GM18907 (cell line): ENCODE measurements at regions not wholly inside any gene's neighbourhood (a gene's known extent, or its start where the extent isn't known, plus 50 kb on each side); places are given as distances from the start of the nearest gene placed in this dataset.
"Not testable (repeated sequence)": the region's sequence is repeated elsewhere in the genome, so short reads cannot be mapped to it uniquely, and the experiment has no call there.

Experiments used
- ATAC-seq: cut with Tn5 transposase; IDR thresholded peaks from one replicate; pipeline ENCODE4 v1.9.1; 2021; ENCODE audit warnings: mild to moderate bottlenecking, moderate library complexity; ENCODE audit not compliant: unreplicated experiment

DNA sequence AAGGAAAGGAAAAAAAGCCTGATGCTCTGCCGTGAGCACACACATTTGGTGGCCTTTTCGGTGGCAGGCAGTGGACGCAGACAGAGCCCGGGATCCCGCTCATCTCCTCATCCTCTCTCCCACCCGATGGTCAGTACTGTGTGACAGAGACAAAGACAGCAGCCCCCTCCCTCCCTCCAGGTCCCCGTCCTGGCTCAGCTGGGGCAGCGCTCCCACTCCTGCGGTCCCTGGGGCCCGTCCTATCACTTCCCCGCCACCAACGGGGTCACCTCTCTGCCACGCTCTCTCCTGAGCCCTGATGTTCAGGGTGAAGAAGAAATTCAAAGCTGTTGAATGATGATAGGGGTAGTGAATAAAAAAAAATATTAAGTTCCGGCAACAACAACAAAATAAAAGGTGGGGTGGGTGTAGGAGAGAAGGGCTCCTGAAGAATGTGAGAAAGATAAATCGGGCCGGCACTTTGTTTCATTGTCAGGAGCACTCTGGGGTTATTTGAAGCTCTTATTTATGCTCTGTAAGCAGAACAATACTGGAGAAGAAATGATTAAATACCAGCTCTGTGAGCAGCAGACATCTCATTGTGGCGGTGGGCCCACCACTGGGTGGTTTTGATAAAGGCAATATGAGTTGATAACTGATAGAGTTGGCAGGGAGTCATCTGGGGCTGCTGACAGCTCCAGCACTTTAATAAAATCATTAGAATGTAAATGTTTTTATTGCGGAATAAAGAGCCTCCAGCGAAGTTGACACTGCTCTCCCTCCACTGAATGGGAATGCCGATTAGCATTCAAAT lies 417.7 kb downstream of the IRX1 start:
- no peak for ATAC-seq

DNA sequence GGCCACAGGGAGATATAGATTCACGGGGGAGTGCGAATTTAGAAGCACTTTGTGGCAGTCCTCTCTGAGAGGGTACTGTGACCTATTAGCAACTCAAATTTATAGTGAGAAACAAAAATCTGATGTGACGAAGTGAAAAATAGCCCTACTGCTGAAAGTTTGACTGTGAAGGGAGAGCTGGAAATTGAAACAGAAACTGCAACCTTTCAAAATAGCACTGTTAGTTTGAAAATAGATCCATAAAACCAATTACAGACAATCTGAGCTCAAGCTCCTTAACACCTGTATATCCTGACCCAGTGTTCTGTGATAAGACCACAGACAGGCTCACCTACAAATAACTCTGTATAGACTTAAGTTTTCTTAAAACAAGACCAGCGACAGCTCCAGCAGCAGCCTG lies 420.1 kb downstream of the IRX1 start:
- ATAC-seq: no peak

DNA sequence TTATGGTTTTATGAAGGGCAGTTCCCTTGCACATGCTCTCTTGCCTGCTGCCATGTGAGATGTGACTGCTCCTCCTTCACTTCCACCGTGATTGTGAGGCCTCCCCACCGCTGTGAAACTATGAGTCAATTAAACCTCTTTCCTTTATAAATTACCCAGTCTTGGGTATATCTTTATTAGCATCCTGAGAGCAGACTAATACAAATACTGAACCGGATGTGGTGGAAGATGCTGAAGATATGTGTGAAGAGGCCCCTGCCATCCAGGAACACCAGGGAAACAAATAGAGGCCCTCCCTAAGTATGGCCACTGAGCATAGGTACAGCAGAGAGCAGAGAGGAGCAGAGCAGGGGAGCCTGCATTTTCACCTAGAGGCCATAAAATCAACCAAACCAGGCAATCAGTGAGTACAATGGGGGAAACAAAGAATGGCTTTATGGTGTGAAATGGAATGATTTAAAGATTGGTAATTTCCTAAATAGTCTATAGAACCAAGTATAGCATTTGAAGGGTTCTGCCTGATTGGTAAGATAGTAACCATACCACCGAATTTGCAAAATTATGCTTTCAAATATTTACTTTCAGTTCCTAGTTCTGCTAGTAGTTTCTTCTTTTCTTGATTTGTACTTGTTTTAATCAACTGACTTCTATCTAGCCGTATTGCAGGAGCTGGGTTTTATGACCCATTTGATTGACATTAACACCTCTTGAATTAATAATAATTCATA lies 421.6 kb downstream of the IRX1 start:
- ATAC-seq: no peak

DNA sequence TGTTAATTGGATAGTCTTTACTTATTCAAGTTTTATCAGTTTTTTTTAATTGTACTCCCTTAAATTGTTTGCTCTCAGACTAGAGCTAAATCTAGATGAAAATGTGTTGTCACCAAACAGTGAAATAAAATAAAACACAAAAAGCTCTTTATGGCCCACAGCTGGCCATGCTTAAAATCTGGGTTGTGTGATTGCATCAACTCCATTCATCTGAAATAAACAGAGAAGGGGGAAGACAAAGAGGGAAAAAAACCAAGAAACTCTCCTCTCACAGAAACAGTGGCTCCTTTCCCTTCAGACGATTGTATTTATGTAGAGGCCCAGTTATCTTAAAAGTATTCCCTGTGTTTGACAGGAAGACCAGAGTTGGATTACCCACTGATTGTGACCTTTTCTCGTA lies 422.4 kb downstream of the IRX1 start:
- no peak for ATAC-seq

DNA sequence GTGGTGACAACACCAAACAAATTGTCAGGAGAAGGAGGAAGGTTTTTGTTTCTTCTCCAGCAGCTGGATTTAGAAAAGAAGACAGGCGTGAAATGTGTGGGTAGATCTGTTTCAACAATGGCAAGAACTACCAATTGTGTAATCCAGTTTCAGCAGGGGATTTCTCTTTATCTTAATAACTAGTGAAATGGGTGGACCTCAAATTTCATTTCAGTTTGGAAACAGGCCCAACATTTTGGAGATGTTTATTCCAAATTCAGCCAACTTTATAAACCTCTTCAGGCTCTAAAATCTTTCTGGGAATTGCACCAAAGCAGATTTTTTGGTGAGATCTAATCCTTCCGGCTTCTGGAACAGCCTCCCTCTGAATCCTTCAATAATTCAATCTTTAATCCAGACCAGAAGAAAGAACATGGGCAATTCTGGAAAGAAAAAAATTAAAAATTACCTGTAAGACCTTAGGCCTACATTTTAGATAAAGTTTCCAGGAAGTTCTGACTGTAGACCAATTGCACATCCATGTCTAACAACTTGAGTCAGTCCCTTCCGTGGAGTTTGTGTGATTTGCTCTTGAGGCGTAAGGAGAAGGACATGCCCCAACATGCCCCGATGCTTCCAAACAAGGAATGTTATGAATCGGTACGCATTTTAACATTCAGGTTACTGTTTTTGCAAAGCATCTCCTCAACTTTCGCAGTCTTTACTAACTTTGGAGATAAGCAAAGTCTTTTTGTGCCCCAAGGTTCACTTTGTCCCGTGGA lies 423.6 kb downstream of the IRX1 start:
- ATAC-seq: no peak

DNA sequence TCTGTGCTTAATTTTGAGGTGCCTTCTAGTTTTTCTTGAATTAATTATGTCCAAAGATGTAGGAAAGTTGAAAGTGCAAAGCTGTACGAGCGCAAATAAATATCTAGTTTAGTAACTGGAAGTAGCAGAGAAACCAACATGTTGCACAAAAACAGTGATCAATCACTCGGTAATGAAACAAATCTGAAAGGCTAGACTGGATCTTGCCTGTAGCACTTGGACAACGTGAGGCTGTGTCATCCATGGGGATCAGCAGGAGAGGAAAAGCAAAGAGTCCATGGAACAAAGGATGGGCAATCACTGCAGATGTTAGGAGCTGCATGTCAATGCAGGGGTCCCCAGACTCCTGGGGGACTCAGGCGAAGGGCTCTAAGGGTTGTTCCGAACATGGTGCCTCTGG lies 424.2 kb downstream of the IRX1 start:
- no peak for ATAC-seq

DNA sequence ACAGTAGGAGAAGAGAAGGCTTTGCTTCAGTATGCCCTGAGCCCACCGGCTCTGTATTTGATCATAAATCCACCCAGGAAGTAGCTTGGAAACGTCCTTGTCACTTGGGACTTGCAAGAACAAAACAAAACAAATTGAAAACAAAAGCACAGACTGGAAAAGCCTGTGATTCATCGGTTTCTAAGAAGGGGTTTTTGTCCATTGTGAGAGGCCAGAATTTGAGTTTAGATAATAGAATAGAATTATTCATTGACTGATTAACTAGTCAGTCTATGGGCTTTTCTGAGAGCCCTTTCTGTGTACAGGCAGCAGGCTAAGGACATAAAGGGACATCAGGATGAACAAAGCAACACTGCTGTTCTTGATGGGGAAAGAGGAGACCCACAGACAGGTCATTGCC lies 424.8 kb downstream of the IRX1 start:
- no peak for ATAC-seq

DNA sequence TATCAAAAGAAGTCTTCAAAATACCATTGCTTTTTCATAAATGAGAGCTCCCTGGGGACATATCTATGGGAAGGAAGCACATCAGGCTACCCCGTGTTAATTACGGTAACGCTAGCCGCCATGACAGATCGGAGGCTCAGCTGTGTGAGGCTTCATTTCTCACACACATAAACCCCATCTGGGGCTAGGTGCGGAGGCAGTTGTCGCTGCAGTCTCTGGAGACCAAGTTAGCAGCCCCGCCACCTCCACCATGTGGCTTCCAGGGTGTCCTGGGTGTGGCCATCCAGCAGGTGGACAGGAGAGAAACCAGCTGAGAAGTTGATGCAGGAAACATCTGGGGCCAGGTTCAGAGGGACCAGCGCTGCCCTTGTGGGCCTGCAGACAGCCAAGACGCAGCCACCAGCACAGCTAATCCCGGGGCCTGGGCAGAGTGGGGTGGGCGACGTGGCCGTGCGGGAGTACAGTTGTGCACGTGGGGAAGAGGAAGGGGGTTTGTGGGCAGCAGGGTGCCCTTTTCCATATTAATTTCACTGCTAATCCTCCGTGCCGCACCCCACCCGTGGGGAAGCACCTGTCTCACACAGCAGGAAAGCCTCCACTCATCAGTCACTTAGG lies 426.5 kb downstream of the IRX1 start:
- no peak for ATAC-seq

DNA sequence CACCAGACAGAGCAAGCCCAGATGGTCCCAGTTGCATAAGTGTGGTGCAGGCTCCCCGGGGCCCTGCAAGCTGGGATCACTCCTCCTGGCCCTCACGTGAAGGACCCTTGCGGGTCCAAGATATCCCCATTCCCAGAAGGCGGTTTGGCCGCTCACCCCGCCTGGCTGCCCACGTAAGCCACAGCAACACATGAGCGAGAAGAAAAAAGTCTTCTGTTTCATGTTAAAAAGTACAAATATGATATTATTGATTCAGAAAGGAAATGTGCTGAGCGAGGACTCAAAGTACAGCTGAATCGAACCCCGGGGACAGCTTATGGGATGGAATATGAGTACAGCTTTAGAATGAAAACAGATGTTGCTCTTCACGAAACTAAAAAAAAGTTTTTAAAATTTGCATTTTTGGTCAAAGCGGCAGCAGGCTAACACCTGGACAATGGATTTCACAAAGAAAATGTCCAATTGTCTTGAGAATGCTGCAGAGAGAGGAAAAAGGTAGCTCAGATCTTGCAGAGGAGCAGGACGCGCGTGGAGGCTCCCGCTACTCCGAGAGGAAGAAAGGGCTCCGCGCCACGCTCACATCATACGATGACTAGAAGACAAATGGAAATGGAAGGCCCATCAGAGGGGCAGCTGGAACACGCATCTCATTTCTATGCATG lies 427.6 kb downstream of the IRX1 start:
- ATAC-seq: no peak

DNA sequence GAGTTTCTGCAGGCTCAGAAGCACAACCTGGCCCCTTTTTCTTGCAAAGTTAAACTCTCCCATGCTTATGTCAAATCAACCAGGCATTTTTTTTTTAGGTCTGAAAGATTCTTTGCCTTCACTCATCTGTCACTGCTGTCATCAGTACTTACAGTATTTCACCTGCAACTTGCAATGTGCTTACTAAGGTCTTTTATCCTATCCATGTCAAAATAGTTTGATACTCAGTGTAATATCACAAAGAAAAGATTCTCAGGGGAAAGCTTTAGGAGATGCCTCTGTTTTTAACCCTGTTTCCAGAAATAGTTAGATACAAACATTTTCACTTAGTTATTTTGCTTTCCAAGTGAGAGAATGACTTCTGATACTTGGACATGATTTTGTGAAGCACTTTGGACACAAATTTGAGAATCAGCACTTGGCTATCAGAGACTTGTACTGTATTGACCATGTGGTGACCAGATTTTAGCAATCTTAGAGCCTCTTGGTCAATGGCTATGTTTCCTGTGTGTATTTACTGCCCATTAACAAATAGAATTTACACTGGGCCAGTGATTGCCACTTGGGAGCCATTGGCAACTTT lies 428.2 kb downstream of the IRX1 start:
- ATAC-seq: no peak

DNA sequence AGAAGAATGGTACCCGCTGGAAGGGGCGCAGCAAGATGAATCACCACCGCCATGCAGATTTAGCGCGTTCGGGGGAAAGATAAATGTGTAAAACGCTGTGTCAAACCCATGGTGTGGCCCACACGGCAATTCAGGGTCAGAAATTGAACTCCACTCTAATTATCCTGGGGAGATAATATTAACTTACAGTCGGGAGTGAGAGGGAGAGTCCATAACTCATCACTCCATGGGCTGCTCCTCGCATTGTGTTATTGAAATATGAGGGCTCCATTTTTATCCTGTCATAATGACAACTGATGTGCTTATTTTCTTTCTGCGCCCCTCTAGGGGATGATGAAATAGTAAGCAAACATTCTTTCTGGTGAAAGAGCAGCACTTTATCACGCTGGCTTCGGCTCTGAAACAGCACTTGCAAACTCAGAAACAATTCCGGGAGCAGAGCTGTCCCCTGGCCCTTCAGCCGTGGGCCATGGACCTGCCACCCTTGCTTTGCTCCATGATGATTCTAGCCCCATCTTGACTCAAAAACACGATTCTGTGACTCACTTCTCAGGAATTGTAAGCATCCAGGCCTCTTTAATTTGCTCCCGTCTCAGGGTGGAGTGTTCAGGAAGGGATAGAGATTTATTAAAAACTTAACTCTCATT lies 431.6 kb downstream of the IRX1 start:
- no peak for ATAC-seq

DNA sequence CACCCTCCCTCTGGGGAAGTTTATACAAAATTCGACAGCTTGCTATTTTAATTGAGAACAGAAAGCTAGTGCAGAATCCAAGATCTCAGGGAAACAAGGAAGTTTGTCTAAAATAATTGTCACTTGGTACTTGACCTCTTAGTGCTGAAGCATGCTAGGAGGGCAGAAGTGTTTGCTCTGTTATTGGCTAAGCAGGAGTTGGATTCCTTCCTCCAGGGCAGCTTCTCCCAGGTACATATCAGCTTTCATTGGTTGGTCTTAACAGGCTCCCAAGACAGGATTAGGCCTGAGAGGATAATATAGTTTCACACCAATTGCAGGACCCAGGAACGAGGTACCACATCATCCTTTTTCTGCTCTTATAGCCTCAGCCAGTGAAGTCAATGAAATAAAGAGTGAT lies 432.8 kb downstream of the IRX1 start:
- no peak for ATAC-seq

DNA sequence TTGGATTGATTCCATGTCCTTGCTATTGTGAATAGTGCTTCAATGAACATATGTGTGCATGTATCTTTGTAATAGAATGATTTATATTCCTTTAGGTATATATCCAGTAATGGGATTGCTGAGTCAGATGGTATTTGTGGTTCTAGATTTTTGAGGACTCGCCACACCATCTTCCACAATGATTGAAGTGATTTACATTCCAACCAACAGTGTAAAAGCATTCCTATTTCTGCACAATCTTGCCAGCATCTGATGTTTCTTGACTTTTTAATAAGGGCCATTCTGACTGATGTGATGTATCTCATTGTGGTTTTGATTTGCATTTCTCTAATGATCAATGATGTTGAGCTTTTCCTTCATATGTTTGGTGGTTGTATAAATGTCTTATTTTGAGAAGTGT lies 437.9 kb downstream of the IRX1 start:
- ATAC-seq: not testable (repeated sequence)

DNA sequence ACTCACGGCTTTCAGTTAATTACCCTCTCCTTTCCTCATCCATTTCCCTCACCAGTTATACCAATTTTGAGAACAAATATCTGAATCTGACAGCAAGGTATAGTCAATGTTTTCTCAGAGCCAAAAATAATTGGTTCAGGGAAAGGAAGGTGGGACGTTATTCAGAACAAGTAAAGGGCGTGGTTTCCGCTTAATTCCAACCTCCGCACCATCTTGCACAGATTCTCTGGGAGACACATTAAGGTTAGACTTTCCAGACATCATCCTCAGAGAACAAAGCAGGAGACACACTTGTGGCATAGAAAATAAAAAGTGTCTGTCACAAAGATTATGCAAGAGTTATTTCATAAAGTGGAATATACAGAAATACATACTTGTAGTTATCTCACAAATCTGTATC lies 441.2 kb downstream of the IRX1 start:
- no peak for ATAC-seq

DNA sequence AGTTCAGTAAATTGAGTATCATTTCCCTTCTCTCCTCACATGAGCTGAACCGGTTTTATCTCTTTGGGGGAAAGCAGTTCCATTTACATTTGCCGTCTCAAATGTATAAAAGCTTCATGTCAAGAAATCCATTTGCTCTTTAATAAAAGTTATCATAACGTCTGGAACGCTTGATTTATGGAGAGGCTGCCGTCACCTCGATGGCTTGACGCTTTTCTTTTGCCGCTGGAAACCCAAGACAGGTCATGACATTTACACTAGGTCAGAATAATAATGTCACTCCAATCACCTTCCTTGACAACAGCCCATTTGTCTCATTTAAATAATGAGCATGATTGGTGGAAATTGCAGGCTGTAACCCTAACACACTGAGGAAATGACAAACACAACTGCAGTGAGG lies 443.4 kb downstream of the IRX1 start:
- no peak for ATAC-seq

DNA sequence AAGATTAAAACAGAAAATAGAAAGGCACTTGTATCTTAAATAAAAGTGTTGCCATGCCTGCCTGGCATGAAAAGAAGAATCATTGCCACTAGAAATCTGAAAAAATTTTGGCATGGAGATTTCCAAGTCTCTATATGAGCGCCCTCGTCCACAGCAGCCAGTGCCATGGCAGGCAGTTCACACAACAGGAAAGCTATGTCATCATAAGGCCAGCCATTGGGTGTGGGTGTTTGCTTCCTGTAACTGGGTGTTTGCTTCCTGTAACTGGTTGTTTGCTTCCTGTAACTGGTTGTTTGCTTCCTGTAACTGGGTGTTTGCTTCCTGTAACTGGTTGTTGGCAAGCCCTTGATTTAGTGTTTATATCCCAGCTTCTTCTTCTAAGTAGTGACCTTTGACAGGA lies 446.7 kb downstream of the IRX1 start:
- ATAC-seq: no peak

DNA sequence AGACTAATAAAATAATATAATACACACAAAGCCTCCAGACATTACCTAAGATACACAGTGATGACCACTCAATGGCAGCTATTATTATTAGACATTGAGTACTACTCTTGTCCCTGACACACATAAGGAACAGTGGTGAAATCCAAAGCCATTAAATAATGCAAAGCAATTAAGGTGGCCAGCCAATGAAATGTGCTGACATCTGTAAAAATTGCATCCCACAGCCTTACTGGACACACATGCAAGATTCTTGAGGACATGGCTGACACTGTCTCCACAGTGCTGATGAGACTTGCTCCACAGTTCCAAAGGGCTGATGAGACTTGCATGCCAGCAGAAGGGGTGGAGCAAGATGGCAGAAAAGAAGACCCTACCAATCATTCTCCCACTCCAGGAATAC lies 447.5 kb downstream of the IRX1 start:
- no peak for ATAC-seq

DNA sequence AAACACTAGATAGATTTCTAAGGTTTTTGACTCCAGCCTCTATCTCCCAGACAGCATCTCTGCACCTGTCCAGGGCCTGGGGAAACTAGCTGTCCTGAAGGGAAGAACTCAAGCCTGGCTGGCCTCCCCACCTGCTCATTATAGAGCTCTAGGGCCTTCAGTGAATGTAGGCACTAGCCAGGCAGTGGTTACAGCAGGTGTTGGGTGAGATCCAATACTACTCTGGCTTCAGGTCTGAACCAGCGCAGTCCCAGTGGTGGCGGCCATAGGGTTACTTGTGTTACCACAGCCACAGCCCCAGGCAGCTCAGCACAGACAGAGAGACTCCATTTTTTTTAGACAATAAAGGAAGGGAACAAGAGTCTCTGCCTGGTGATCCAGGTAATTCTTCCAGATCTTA lies 449.2 kb downstream of the IRX1 start:
- ATAC-seq: no peak

DNA sequence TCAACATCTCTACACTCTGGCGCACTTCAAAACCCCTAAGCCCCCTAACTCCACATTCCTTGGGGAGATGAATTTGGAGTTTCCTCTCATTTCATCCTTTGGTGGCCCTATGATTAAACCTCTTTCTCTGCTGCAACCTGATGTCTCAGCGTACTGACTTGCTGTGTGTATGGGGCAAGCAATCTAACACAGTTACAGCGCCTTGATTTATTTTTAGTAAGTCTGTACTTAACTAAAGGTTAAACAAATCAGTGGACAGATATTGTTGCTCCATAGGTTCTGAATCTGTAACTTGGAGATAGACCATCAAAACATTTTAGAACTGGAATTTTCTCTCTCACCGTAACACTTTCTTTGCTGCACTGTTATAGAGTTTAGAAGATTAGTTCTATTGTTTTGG lies 452.8 kb downstream of the IRX1 start:
- no peak for ATAC-seq

DNA sequence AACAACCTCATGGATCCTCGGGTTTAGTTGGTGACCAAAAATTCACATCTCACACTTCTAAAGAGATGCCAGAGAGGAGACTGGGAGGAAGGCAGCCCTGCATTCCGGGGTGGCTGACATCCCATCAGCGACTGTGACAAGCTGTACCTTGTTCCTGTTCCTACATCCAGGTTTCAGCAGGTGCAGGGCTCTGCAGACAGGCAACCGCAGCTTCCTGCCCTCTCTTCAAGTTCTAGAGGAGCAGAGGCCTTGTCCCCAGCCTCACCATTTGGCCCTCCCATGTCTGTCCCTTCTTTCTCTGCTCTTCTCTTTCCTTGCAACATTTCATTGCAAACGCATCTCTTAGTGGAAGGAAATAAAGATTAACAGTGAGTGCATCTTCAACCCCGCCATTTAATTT lies 454.6 kb downstream of the IRX1 start:
- no peak for ATAC-seq
